Endothelial cell of umbilical vein (primary cell): ENCODE measurements at regions not wholly inside any gene's neighbourhood (a gene's known extent, or its start where the extent isn't known, plus 50 kb on each side); places are given as distances from the start of the nearest gene placed in this dataset.

Experiments used
- BruUV-seq: library from RNA; stranded (reverse); fragments of 400-500 nt; replicated peaks from 2 replicates; lab custom pipeline; 2021; lab: Mats Ljungman, UMichigan
- CTCF ChIA-PET: fragments of 300-600, 350-600 bp; sonication (Branson Sonifier 250); formaldehyde crosslinking; loops from one replicate; lab custom pipeline; 2021; ENCODE audit warnings: antibody characterized with exemption, inconsistent platforms; lab: Charles Lee
- POLR2A ChIA-PET: fragments of 300-600, 350-600 bp; sonication (Branson Sonifier 250); formaldehyde crosslinking; loops from one replicate; lab custom pipeline; 2021; ENCODE audit warnings: antibody characterized with exemption, inconsistent platforms; lab: Charles Lee
- DNase-seq: peaks from one replicate; pipeline ENCODE4 v3.0.0-alpha.2; 2011; ENCODE audit warnings: low read depth, low spot score
- FAIRE-seq: peaks from 2 replicates; lab custom pipeline; 2011; peaks lifted over from hg19 to GRCh38; lab: Jason Lieb, UNC
- H2AFZ ChIP-seq: 2 replicates; pipeline ENCODE4 v1.6.0; 2012; ENCODE audit warnings: low read depth, low read length, control low read depth, inconsistent platforms
- H3K27ac ChIP-seq: 2 replicates; pipeline ENCODE4 v1.5.1; 2011; ENCODE audit warnings: low read depth, mild to moderate bottlenecking, control low read depth, low read length, moderate library complexity; ENCODE audit not compliant: insufficient read depth
- H3K27me3 ChIP-seq, 2 experiments: 2 replicates each; pipeline versions ENCODE4 v1.6.0 to v1.6.1; 2011; ENCODE audit warnings: low read length in 2 of 2, mixed read lengths in 1 of 2; ENCODE audit not compliant: control insufficient read depth in 2 of 2, insufficient read depth in 2 of 2
- H3K36me3 ChIP-seq, 2 experiments: 2 replicates in 1 of 2; 3 replicates in 1 of 2; pipeline ENCODE4 v1.5.1; 2011; ENCODE audit warnings: low read length in 2 of 2, mild to moderate bottlenecking in 1 of 2, moderate library complexity in 1 of 2; ENCODE audit not compliant: control insufficient read depth in 2 of 2, insufficient read depth in 2 of 2; ENCODE audit errors: extremely low read depth in 1 of 2
- H3K4me1 ChIP-seq: 3 replicates; pipeline ENCODE4 v1.5.1; 2011; ENCODE audit warnings: mild to moderate bottlenecking, low read length; ENCODE audit not compliant: control insufficient read depth, insufficient read depth; ENCODE audit errors: extremely low read depth
- H3K4me2 ChIP-seq: 2 replicates; pipeline ENCODE4 v1.6.1; 2011; ENCODE audit warnings: low read length, control low read depth, mixed read lengths; ENCODE audit not compliant: insufficient read depth
- H3K4me3 ChIP-seq, 3 experiments: fragments of 200-600 bp in 1 of 3; sonication (generic), shearing (Covaris generic) in 1 of 3; replicated peaks in 1 of 3; 2 replicates each; pipeline ENCODE4 v1.5.1; 2011 to 2016; ENCODE audit warnings: control low read depth in 3 of 3, low read length in 3 of 3, mild to moderate bottlenecking in 2 of 3, inconsistent platforms in 1 of 3, low read depth in 1 of 3, moderate library complexity in 1 of 3; ENCODE audit not compliant: insufficient read depth in 1 of 3
- H3K79me2 ChIP-seq: 2 replicates; pipeline ENCODE4 v1.6.0; 2012; ENCODE audit warnings: low read length, inconsistent platforms; ENCODE audit not compliant: control insufficient read depth, insufficient read depth
- H3K9ac ChIP-seq: replicated peaks from 2 replicates; pipeline ENCODE3; 2011; ENCODE audit warnings: low read length, control low read depth; ENCODE audit not compliant: insufficient read depth; ENCODE audit errors: extremely low read depth
- H3K9me1 ChIP-seq: replicated peaks from 3 replicates; pipeline ENCODE4 v1.6.0; 2011; ENCODE audit warnings: mild to moderate bottlenecking, low read length; ENCODE audit not compliant: control insufficient read depth, insufficient read depth; ENCODE audit errors: extremely low read depth
- H3K9me3 ChIP-seq: replicated peaks from 2 replicates; pipeline ENCODE4 v1.5.1; 2012; ENCODE audit warnings: low read length, inconsistent platforms; ENCODE audit not compliant: control insufficient read depth, insufficient read depth
- H4K20me1 ChIP-seq: replicated peaks from 2 replicates; pipeline ENCODE3; 2011; ENCODE audit warnings: mild to moderate bottlenecking, low read length; ENCODE audit not compliant: control insufficient read depth, insufficient read depth; ENCODE audit errors: extremely low read depth
- EZH2 ChIP-seq: IDR thresholded peaks from 2 replicates; pipeline ENCODE4 v1.6.1; 2012; ENCODE audit warnings: borderline replicate concordance, low read depth, mild to moderate bottlenecking, moderate library complexity, low read length, inconsistent platforms; ENCODE audit not compliant: severe bottlenecking
- FOS ChIP-seq: IDR thresholded peaks from 2 replicates; pipeline ENCODE4 v1.6.1; 2011; ENCODE audit warnings: mild to moderate bottlenecking, low read length, moderate library complexity, borderline replicate concordance; ENCODE audit not compliant: insufficient read depth
- GATA2 ChIP-seq: IDR thresholded peaks from 2 replicates; pipeline ENCODE4 v1.7.0; 2011; ENCODE audit warnings: low read depth, mild to moderate bottlenecking, moderate library complexity, mixed read lengths, low read length; ENCODE audit not compliant: insufficient read length, insufficient read depth
- JUN ChIP-seq: IDR thresholded peaks from 2 replicates; pipeline ENCODE4 v1.6.1; 2011; ENCODE audit warnings: borderline replicate concordance, low read depth; ENCODE audit not compliant: insufficient read length, insufficient read depth
- MYC ChIP-seq: IDR thresholded peaks from one replicate; pipeline ENCODE4 v1.6.1; 2011; ENCODE audit warnings: mild to moderate bottlenecking, low read depth, low read length
- POLR2A ChIP-seq: IDR thresholded peaks from 2 replicates; pipeline ENCODE4 v1.6.1; 2012; ENCODE audit warnings: low read depth, mild to moderate bottlenecking, control low read depth, low read length
- POLR2AphosphoS5 ChIP-seq: IDR thresholded peaks from 2 replicates; pipeline ENCODE4 v1.6.1; 2012; ENCODE audit warnings: low read depth, mild to moderate bottlenecking, control low read depth, low read length, moderate library complexity; ENCODE audit not compliant: insufficient read depth
- dilution Hi-C: fragments of 300-500 bp; cut with MboI; formaldehyde crosslinking; loops from one replicate; pipeline ENCODE4 v1.15.0; 2019; ENCODE audit warnings: low sequenced_read_pairs; ENCODE audit not compliant: extremely low pct_ligation_motif_present
- intact Hi-C: fragments of 100-400 bp; cut with micrococcal nuclease; formaldehyde crosslinking; loops from one replicate; pipeline ENCODE4 v1.10.0; 2022
- TF ChIP-seq, protein P1 (sequence below): IDR thresholded peaks from 2 replicates; pipeline ENCODE4 v1.6.1; 2011; ENCODE audit not compliant: insufficient read depth, insufficient read length
- TF ChIP-seq, protein P2 (sequence below), 2 donors: IDR thresholded peaks; 1 replicate in 1 of 2; 2 replicates in 1 of 2; pipeline ENCODE4 v1.5.1; 2011; ENCODE audit warnings: low read length in 2 of 2, mild to moderate bottlenecking in 2 of 2, moderate library complexity in 2 of 2, control low read depth in 1 of 2, inconsistent platforms in 1 of 2, low read depth in 1 of 2; ENCODE audit not compliant: insufficient read depth in 1 of 2; ENCODE audit errors: extremely low read depth in 1 of 2

DNA sequence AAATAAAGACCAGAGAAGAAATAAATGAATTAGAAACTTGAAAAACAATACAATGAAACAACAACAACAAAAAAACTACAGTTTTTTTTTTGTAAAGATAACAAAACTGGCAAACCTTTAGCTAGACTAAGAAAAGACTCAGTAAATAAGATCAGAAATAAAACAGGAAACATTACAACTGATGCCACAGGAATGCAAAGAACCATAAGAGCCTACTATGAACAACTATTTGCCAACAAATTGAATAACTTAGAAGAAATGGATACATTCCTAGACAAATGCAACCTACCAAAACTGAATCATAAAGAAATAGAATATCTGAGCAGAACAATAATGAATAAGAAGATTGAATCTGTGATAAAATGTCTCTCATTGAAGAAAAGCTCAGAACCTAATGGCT lies 742.0 kb downstream of the ADGRL2 start:
- Histone ChIP-seq H3K4me2 (no peak overlapping the region), H3K9me3 (no peaks in the 10 kb centered on the region), H3K9me1 (no peaks in the 10 kb centered on the region), H3K4me3 (no peak overlapping the region), H3K4me1 (no peaks in the 10 kb centered on the region), H2AFZ (no peak overlapping the region), H3K27me3 (no peaks in the 10 kb centered on the region), H3K36me3 (no peaks in the 10 kb centered on the region), H3K27ac (no peak overlapping the region), H3K9ac (no peak overlapping the region), H3K79me2 (no peaks in the 10 kb centered on the region), H4K20me1 (no peaks in the 10 kb centered on the region)
- TF ChIP-seq MYC = no peak
- no peak for TF ChIP-seq JUN
- no peak for TF ChIP-seq FOS
- no peak for TF ChIP-seq EZH2
- TF ChIP-seq POLR2AphosphoS5 = no peak
- no peak for TF ChIP-seq POLR2A
- TF ChIP-seq GATA2 = no peak
- TF ChIP-seq, protein P1, sequence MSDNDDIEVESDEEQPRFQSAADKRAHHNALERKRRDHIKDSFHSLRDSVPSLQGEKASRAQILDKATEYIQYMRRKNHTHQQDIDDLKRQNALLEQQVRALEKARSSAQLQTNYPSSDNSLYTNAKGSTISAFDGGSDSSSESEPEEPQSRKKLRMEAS = no peak
- TF ChIP-seq, protein P2, sequence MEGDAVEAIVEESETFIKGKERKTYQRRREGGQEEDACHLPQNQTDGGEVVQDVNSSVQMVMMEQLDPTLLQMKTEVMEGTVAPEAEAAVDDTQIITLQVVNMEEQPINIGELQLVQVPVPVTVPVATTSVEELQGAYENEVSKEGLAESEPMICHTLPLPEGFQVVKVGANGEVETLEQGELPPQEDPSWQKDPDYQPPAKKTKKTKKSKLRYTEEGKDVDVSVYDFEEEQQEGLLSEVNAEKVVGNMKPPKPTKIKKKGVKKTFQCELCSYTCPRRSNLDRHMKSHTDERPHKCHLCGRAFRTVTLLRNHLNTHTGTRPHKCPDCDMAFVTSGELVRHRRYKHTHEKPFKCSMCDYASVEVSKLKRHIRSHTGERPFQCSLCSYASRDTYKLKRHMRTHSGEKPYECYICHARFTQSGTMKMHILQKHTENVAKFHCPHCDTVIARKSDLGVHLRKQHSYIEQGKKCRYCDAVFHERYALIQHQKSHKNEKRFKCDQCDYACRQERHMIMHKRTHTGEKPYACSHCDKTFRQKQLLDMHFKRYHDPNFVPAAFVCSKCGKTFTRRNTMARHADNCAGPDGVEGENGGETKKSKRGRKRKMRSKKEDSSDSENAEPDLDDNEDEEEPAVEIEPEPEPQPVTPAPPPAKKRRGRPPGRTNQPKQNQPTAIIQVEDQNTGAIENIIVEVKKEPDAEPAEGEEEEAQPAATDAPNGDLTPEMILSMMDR (IDR thresholded peaks at IDR 0.05; ENCODE audit: extremely low read depth in 1 of 2, insufficient read depth in 1 of 2, low read depth in 1 of 2, low read length in 2 of 2) = no peak
- intact Hi-C loops = no loop called here
- POLR2A ChIA-PET = no interaction called here
- FAIRE-seq (no peak), DNase-seq (no peak)
- no TSS peak for BruUV-seq
- CTCF ChIA-PET = interaction anchor here (0.6 kb wide), 1 partner anchor 56 kb away, joined by 3 read pairs; no protein-coding TSS in a partner anchor
- dilution Hi-C loops = no loop called here
